ENCODE measurements at regions not wholly inside any gene's neighbourhood (a gene's known extent, or its start where the extent isn't known, plus 50 kb on each side); places are given as distances from the start of the nearest gene placed in this dataset.

DNA sequence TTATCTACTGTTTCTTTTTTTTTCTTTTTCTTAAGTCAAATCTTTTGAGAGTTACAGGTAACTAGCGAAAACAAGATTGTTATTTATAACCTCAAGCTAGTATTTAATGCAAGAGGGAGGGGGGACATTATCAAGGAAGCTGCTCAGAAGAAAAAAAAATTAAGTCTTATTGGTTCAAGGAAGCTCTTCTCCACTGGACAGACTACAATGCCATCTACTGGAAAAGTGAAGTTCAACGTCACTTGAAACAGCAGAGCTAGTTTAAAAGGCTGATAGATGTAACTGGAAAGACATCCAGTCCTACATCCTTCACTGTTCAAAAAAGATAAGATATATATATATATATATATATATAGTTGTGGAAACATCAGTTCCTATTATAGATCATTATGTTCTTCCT, 418.0 kb upstream of the PSMD7 start:
- Histone ChIP-seq H3K4me2 (ENCODE audit: low read length) (no peak overlapping the region), H3K9me3 (ENCODE audit: control insufficient read depth in 1 of 2, insufficient read depth in 1 of 2, low read depth in 1 of 2, low read length in 2 of 2) (no peaks in the 10 kb centered on the region), H3K4me1 (ENCODE audit: control insufficient read depth in 1 of 2, insufficient read depth in 2 of 2, low read length in 2 of 2) (no peaks in the 10 kb centered on the region), H2AFZ (ENCODE audit: low read depth, low read length, poor library complexity, severe bottlenecking) (no peak overlapping the region), H3K36me3 (ENCODE audit: control insufficient read depth in 1 of 2, insufficient read depth in 2 of 2, low read length in 2 of 2) (no peaks in the 10 kb centered on the region), H3K27ac (ENCODE audit: low read depth, low read length) (no peak overlapping the region), H3K79me2 (ENCODE audit: insufficient read depth, low read length) (no peaks in the 10 kb centered on the region), H3K27me3 (ENCODE audit: insufficient read depth, low read length) (peaks cover 63% of the 10 kb centered on the region), H3K4me3 (replicated peaks in 1 of 2; ENCODE audit: low read depth in 1 of 2, low read length in 2 of 2) (no peak overlapping the region), H3K9me2 (ENCODE audit: insufficient read depth) (no peaks in the 10 kb centered on the region), H4K20me1 (ENCODE audit: insufficient read depth) (no peaks in the 10 kb centered on the region), H3K9ac (ENCODE audit: low read length) (no peak overlapping the region)
- intact Hi-C loops (cut with micrococcal nuclease) = loop anchor here (1.0 to 5.0 kb wide), 4 partner anchors 164 to 1751 kb away; no protein-coding TSS in a partner anchor
- DNase-seq (ENCODE audit: low read depth, low spot score) (peak; percentile 52), ATAC-seq (peak; percentile 80)
- ChIA-PET POLR2A (no interaction called here), CTCF (interaction anchor here (0.6 to 1.9 kb wide), 25 partner anchors 8 to 1754 kb away, joined by 3 to 16 read pairs (median 4); no protein-coding TSS in a partner anchor), RAD21 (ENCODE audit: low non-redundant PET in 1 of 2, low total read pairs in 2 of 2, uncharacterized antibody in 2 of 2, unreplicated experiment in 2 of 2) (interaction anchor here in 1 of 2 experiments (1.2 kb wide), 1 partner anchor 1376 kb away, joined by 6 read pairs; no protein-coding TSS in a partner anchor)
- no TSS peak for BruUV-seq (replicated peaks)
- TF ChIP-seq, protein P1, sequence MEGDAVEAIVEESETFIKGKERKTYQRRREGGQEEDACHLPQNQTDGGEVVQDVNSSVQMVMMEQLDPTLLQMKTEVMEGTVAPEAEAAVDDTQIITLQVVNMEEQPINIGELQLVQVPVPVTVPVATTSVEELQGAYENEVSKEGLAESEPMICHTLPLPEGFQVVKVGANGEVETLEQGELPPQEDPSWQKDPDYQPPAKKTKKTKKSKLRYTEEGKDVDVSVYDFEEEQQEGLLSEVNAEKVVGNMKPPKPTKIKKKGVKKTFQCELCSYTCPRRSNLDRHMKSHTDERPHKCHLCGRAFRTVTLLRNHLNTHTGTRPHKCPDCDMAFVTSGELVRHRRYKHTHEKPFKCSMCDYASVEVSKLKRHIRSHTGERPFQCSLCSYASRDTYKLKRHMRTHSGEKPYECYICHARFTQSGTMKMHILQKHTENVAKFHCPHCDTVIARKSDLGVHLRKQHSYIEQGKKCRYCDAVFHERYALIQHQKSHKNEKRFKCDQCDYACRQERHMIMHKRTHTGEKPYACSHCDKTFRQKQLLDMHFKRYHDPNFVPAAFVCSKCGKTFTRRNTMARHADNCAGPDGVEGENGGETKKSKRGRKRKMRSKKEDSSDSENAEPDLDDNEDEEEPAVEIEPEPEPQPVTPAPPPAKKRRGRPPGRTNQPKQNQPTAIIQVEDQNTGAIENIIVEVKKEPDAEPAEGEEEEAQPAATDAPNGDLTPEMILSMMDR (IDR thresholded peaks at IDR 0.05 in 2 of 3, conservative IDR thresholded peaks at IDR 0.05 in 1 of 3; ENCODE audit: borderline replicate concordance in 1 of 3, insufficient read depth in 1 of 3, low read depth in 2 of 3, low read length in 2 of 3) = peak; percentile 50 to 73 (median 59); a peak in 5 of 6 replicates
- peak; percentile 80 for TF ChIP-seq RAD21 (IDR thresholded peaks at IDR 0.05; ENCODE audit: low read depth)
- no peak for TF ChIP-seq SIN3A (IDR thresholded peaks at IDR 0.05; ENCODE audit: low read depth)

DNA sequence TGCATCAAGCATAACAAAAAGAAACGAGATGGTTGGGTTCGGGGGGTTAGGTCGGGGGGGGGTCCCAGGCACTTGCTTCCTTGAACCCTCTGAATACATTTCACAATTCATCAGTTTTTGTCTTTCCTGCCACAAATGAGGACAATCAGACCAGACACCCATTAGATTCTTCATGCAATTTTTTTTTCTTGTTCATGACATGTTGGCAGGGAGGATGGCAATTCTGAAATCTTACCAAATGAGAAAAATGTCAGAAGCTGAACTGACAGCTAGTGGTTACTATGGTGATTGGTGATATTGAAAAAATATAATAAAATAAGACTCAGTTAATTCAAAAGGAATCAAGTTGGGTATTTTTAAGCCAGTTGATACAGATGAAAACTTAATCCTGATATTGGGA, 419.5 kb upstream of the PSMD7 start:
- no peak for DNase-seq (ENCODE audit: low read depth, low spot score)
- ChIA-PET RAD21 (ENCODE audit: low non-redundant PET in 1 of 2, low total read pairs in 2 of 2, uncharacterized antibody in 2 of 2, unreplicated experiment in 2 of 2) (no interaction called here), CTCF (interaction anchor here (1.0 to 1.9 kb wide), 2 partner anchors 9 to 163 kb away, joined by 3 to 4 read pairs; no protein-coding TSS in a partner anchor), POLR2A (no interaction called here)
- BruUV-seq (replicated peaks) = no TSS peak
- no peak overlapping the region for H3K27ac ChIP-seq (ENCODE audit: low read depth, low read length)
- H3K9me2 ChIP-seq (ENCODE audit: insufficient read depth) = no peaks in the 10 kb centered on the region
- H4K20me1 ChIP-seq (ENCODE audit: insufficient read depth) = no peaks in the 10 kb centered on the region
- no peaks in the 10 kb centered on the region for H3K36me3 ChIP-seq (ENCODE audit: control insufficient read depth in 1 of 2, insufficient read depth in 2 of 2, low read length in 2 of 2)
- no peaks in the 10 kb centered on the region for H3K9me3 ChIP-seq (ENCODE audit: control insufficient read depth in 1 of 2, insufficient read depth in 1 of 2, low read depth in 1 of 2, low read length in 2 of 2)
- no peaks in the 10 kb centered on the region for H3K79me2 ChIP-seq (ENCODE audit: insufficient read depth, low read length)
- H3K4me1 ChIP-seq (ENCODE audit: control insufficient read depth in 1 of 2, insufficient read depth in 2 of 2, low read length in 2 of 2) = no peaks in the 10 kb centered on the region
- ATAC-seq = no peak
- no peak overlapping the region for H3K9ac ChIP-seq (ENCODE audit: low read length)
- intact Hi-C loops (cut with micrococcal nuclease) = loop anchor here (5.0 kb wide), 2 partner anchors 1375 to 1750 kb away; no protein-coding TSS in a partner anchor
- no peak overlapping the region for H3K4me2 ChIP-seq (ENCODE audit: low read length)
- no peak overlapping the region for H3K4me3 ChIP-seq (replicated peaks in 1 of 2; ENCODE audit: low read depth in 1 of 2, low read length in 2 of 2)
- H2AFZ ChIP-seq (ENCODE audit: low read depth, low read length, poor library complexity, severe bottlenecking) = no peak overlapping the region
- H3K27me3 ChIP-seq (ENCODE audit: insufficient read depth, low read length) = peaks cover 50% of the 10 kb centered on the region
- TF ChIP-seq JUND (IDR thresholded peaks at IDR 0.05) (no peak), FOSL1 (IDR thresholded peaks at IDR 0.05; ENCODE audit: low read depth) (no peak), POLR2AphosphoS5 (IDR thresholded peaks at IDR 0.05; ENCODE audit: low read depth, low read length) (no peak), YY1 (IDR thresholded peaks at IDR 0.05; ENCODE audit: extremely low read depth, insufficient replicate concordance, low read depth, low read length) (no peak), SIN3A (IDR thresholded peaks at IDR 0.05; ENCODE audit: low read depth) (no peak), POLR2A (IDR thresholded peaks at IDR 0.05; ENCODE audit: borderline replicate concordance, extremely low read depth, insufficient read depth, insufficient read length) (no peak), ZFX (IDR thresholded peaks at IDR 0.05) (no peak), RAD21 (IDR thresholded peaks at IDR 0.05; ENCODE audit: low read depth) (no peak), EGR1 (IDR thresholded peaks at IDR 0.05; ENCODE audit: low read depth) (no peak), EZH2 (IDR thresholded peaks at IDR 0.05) (no peak)
- TF ChIP-seq, protein P1 (IDR thresholded peaks at IDR 0.05 in 2 of 3, conservative IDR thresholded peaks at IDR 0.05 in 1 of 3; ENCODE audit: borderline replicate concordance in 1 of 3, insufficient read depth in 1 of 3, low read depth in 2 of 3, low read length in 2 of 3) = no peak
- TF ChIP-seq, protein P2, sequence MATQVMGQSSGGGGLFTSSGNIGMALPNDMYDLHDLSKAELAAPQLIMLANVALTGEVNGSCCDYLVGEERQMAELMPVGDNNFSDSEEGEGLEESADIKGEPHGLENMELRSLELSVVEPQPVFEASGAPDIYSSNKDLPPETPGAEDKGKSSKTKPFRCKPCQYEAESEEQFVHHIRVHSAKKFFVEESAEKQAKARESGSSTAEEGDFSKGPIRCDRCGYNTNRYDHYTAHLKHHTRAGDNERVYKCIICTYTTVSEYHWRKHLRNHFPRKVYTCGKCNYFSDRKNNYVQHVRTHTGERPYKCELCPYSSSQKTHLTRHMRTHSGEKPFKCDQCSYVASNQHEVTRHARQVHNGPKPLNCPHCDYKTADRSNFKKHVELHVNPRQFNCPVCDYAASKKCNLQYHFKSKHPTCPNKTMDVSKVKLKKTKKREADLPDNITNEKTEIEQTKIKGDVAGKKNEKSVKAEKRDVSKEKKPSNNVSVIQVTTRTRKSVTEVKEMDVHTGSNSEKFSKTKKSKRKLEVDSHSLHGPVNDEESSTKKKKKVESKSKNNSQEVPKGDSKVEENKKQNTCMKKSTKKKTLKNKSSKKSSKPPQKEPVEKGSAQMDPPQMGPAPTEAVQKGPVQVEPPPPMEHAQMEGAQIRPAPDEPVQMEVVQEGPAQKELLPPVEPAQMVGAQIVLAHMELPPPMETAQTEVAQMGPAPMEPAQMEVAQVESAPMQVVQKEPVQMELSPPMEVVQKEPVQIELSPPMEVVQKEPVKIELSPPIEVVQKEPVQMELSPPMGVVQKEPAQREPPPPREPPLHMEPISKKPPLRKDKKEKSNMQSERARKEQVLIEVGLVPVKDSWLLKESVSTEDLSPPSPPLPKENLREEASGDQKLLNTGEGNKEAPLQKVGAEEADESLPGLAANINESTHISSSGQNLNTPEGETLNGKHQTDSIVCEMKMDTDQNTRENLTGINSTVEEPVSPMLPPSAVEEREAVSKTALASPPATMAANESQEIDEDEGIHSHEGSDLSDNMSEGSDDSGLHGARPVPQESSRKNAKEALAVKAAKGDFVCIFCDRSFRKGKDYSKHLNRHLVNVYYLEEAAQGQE (IDR thresholded peaks at IDR 0.05; ENCODE audit: low read depth) = no peak
